ENCODE measurements at regions not wholly inside any gene's neighbourhood (a gene's known extent, or its start where the extent isn't known, plus 50 kb on each side); places are given as distances from the start of the nearest gene placed in this dataset.

GRCh38 chr18:38810789-38811188 lies 1245.2 kb upstream of the CELF4 start:
- Histone ChIP-seq H3K9ac (ENCODE audit: low read length) (no peak overlapping the region), H3K36me3 (ENCODE audit: low read depth, low read length) (no peaks in the 10 kb centered on the region), H4K20me1 (ENCODE audit: low read length) (no peaks in the 10 kb centered on the region), H3K27me3 (ENCODE audit: low read length) (no peaks in the 10 kb centered on the region), H3K9me2 (replicated peaks; ENCODE audit: low read length) (no peaks in the 10 kb centered on the region), H2AFZ (ENCODE audit: low read length) (no peak overlapping the region), H3K79me2 (ENCODE audit: low read length) (no peaks in the 10 kb centered on the region), H3K4me1 (ENCODE audit: insufficient read depth, low read length) (no peaks in the 10 kb centered on the region), H3K4me3 (ENCODE audit: low read length) (no peak overlapping the region), H3K9me3 (ENCODE audit: low read length) (no peaks in the 10 kb centered on the region), H3K27ac (ENCODE audit: low read length) (no peak overlapping the region), H3F3A (ENCODE audit: low read length, unreplicated experiment) (no peaks in the 10 kb centered on the region), H3K4me2 (ENCODE audit: low read length) (no peak overlapping the region)
- ATAC-seq (no peak), DNase-seq (no peak)
- no peak for TF ChIP-seq EZH2 (IDR thresholded peaks at IDR 0.05; ENCODE audit: low read length, unreplicated experiment)
- no peak for TF ChIP-seq EZH2phosphoT487 (IDR thresholded peaks at IDR 0.05; ENCODE audit: borderline replicate concordance, low read length)
- TF ChIP-seq CTCF (conservative IDR thresholded peaks at IDR 0.05; ENCODE audit: low read depth, low read length) = no peak
- POLR2A ChIA-PET (ENCODE audit: unreplicated experiment) = no interaction called here
- CTCF ChIA-PET = no interaction called here
- BruUV-seq (replicated peaks) = no TSS peak
- intact Hi-C loops (cut with micrococcal nuclease) = no loop called here

- H3F3A ChIP-seq (ENCODE audit: low read length, unreplicated experiment) = no peaks in the 10 kb centered on the region
- no TSS peak for BruUV-seq (replicated peaks)
- no peaks in the 10 kb centered on the region for H3K4me1 ChIP-seq (ENCODE audit: insufficient read depth, low read length)
- ChIA-PET POLR2A (ENCODE audit: unreplicated experiment) (no interaction called here), CTCF (no interaction called here)
- ATAC-seq (no peak), DNase-seq (no peak)
- H3K79me2 ChIP-seq (ENCODE audit: low read length) = no peaks in the 10 kb centered on the region
- no peaks in the 10 kb centered on the region for H3K9me2 ChIP-seq (replicated peaks; ENCODE audit: low read length)
- no peak overlapping the region for H2AFZ ChIP-seq (ENCODE audit: low read length)
- no peaks in the 10 kb centered on the region for H4K20me1 ChIP-seq (ENCODE audit: low read length)
- no peaks in the 10 kb centered on the region for H3K36me3 ChIP-seq (ENCODE audit: low read depth, low read length)
- no peaks in the 10 kb centered on the region for H3K27me3 ChIP-seq (ENCODE audit: low read length)
- no peak overlapping the region for H3K4me3 ChIP-seq (ENCODE audit: low read length)
- no peak for TF ChIP-seq CTCF (conservative IDR thresholded peaks at IDR 0.05; ENCODE audit: low read depth, low read length)
- TF ChIP-seq EZH2phosphoT487 (IDR thresholded peaks at IDR 0.05; ENCODE audit: borderline replicate concordance, low read length) = no peak
- TF ChIP-seq EZH2 (IDR thresholded peaks at IDR 0.05; ENCODE audit: low read length, unreplicated experiment) = no peak
- no peak overlapping the region for H3K9ac ChIP-seq (ENCODE audit: low read length)
- no peaks in the 10 kb centered on the region for H3K9me3 ChIP-seq (ENCODE audit: low read length)
- no peak overlapping the region for H3K4me2 ChIP-seq (ENCODE audit: low read length)
- H3K27ac ChIP-seq (ENCODE audit: low read length) = no peak overlapping the region
- intact Hi-C loops (cut with micrococcal nuclease) = no loop called here
Observed at GRCh38 chr18:38807915-38808314, 1242.3 kb upstream of the CELF4 start.

GRCh38 chr18:38805256-38805655 lies 1239.7 kb upstream of the CELF4 start:
- H3K27ac ChIP-seq (ENCODE audit: low read length) = no peak overlapping the region
- H2AFZ ChIP-seq (ENCODE audit: low read length) = no peak overlapping the region
- POLR2A ChIA-PET (ENCODE audit: unreplicated experiment) = no interaction called here
- H3K79me2 ChIP-seq (ENCODE audit: low read length) = no peaks in the 10 kb centered on the region
- no peaks in the 10 kb centered on the region for H3K4me1 ChIP-seq (ENCODE audit: insufficient read depth, low read length)
- H3F3A ChIP-seq (ENCODE audit: low read length, unreplicated experiment) = no peaks in the 10 kb centered on the region
- no peak overlapping the region for H3K9ac ChIP-seq (ENCODE audit: low read length)
- DNase-seq = no peak
- no peaks in the 10 kb centered on the region for H3K9me2 ChIP-seq (replicated peaks; ENCODE audit: low read length)
- no TSS peak for BruUV-seq (replicated peaks)
- H3K9me3 ChIP-seq (ENCODE audit: low read length) = no peaks in the 10 kb centered on the region
- H4K20me1 ChIP-seq (ENCODE audit: low read length) = no peaks in the 10 kb centered on the region
- ATAC-seq = no peak
- intact Hi-C loops (cut with micrococcal nuclease) = no loop called here
- no peak overlapping the region for H3K4me3 ChIP-seq (ENCODE audit: low read length)
- CTCF ChIA-PET = no interaction called here
- no peaks in the 10 kb centered on the region for H3K36me3 ChIP-seq (ENCODE audit: low read depth, low read length)
- TF ChIP-seq CTCF (conservative IDR thresholded peaks at IDR 0.05; ENCODE audit: low read depth, low read length) (no peak), EZH2phosphoT487 (IDR thresholded peaks at IDR 0.05; ENCODE audit: borderline replicate concordance, low read length) (no peak), EZH2 (IDR thresholded peaks at IDR 0.05; ENCODE audit: low read length, unreplicated experiment) (no peak)
- H3K27me3 ChIP-seq (ENCODE audit: low read length) = no peaks in the 10 kb centered on the region
- no peak overlapping the region for H3K4me2 ChIP-seq (ENCODE audit: low read length)
